ENCODE measurements at regions not wholly inside any gene's neighbourhood (a gene's known extent, or its start where the extent isn't known, plus 50 kb on each side); places are given as distances from the start of the nearest gene placed in this dataset.
A peak's percentile ranks its signal among the peaks of the same experiment; 100 is the strongest.
"Not testable (repeated sequence)": the region's sequence is repeated elsewhere in the genome, so short reads cannot be mapped to it uniquely, and the experiment has no call there.

DNA sequence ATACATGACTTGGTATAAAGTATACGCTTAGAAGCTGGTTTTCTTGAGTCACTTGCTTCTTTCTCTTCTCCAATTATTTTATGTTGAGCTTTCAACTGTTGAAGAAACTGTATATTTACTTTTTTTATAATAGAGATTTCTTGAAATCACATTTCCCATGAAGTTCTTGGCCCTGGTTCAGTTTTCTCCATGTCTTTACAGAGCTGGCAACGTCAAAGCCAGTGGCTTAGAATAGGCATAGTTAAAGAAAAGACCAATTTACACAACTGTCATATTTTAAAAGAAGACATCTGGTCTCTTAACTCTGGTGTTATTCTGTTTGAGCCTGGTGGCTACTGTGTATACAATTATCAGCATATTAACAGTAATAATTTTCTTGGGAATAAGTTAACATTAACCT is 1249.3 kb downstream of the CDH12 start:
- DNase-seq (ENCODE audit: low spot score): no peak

DNA sequence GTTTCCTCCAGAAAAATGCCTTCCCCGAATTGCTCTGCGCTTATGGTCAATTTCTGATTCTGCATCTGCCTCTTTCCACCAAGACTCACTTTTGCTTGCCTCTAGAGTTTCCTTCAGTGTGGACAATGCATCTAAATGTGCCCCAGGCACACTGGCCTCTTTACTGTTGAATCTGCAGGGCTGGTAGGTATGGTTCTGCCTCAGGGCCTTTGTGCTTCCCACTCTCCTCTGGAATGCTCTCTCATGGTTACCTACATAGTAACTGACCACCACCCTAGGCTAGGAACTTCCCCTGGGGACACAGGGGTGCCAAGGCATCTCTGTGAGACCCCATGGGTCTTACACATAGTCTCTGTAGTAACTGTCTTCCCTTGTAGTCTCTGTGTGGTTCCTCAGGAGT is 1258.6 kb downstream of the CDH12 start:
- no peak for DNase-seq (ENCODE audit: low spot score)

DNA sequence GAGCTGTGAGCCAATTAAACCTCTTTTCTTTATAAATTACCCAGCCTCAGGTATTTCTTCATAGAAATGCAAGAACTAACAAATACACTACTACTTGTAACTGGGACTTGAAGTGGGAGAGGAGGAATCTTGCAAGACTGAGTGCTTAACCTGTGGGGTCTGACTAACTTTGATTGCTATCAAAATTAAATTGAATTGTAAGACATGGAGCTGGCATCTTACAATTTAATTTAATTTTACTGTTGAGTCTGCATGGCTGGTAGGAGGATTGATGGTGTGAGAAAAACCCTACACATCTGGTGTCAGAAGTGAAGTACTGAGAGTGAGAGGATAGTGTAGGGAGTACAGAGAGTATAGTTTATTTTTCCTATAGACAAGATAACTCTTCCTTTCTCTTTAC is 1259.9 kb downstream of the CDH12 start:
- no peak for DNase-seq (ENCODE audit: low spot score)

DNA sequence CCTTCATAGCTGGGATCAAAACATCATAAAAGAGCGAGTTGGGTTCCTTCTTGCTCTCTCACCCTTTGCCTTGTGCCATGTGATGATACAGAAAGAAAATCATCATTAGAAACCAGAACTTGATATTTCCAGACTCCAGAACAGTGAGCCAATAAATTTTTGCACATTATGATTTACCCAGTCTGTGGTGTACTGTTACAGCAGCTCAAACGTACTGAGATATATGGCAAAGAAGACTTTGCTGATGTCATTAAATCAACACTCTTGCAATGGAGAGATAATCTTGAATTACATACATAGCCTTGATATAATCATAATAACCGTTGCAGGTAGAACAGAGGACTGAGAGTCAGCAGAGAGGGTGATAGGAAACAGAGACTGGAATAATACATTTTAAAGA is 1271.6 kb downstream of the CDH12 start:
- no peak for DNase-seq (ENCODE audit: low spot score)

DNA sequence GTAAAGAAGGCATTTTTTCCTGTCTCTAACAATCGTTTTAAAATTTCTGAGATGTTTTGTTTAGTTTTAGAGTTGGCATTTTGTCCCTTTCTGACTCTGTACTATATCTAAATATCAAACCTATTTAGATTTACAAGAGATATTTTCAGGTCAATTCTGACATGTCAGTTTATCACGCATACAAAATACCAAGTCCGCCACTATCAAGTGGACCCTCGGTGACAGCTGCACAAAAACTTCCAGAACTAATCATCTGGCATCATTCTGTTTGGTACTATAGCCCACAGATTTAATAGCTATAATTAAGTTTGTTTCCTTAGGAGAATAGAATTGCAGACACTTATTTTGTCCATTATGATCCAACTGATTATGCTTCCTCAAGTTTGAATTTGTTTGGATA is 1278.2 kb downstream of the CDH12 start:
- DNase-seq (ENCODE audit: low spot score): no peak

DNA sequence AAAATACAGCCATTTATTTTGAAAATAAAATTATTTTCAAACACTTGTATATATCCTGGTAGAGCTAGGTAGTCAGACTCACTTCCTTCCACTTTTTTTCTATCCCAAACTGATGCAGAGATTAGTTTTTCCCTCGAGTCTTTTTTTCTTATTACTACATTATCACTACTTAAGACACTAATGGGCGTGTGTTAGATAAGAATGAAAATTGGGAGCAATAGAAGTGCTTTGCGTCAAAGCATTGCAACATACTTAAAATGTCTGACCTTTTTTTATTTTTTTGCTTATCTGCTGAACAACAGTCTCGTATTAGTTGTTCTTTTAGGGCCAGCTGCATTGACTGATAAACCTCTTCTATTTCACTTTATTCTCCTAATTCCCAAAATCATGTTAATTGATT is 1278.7 kb downstream of the CDH12 start:
- DNase-seq (ENCODE audit: low spot score): no peak

DNA sequence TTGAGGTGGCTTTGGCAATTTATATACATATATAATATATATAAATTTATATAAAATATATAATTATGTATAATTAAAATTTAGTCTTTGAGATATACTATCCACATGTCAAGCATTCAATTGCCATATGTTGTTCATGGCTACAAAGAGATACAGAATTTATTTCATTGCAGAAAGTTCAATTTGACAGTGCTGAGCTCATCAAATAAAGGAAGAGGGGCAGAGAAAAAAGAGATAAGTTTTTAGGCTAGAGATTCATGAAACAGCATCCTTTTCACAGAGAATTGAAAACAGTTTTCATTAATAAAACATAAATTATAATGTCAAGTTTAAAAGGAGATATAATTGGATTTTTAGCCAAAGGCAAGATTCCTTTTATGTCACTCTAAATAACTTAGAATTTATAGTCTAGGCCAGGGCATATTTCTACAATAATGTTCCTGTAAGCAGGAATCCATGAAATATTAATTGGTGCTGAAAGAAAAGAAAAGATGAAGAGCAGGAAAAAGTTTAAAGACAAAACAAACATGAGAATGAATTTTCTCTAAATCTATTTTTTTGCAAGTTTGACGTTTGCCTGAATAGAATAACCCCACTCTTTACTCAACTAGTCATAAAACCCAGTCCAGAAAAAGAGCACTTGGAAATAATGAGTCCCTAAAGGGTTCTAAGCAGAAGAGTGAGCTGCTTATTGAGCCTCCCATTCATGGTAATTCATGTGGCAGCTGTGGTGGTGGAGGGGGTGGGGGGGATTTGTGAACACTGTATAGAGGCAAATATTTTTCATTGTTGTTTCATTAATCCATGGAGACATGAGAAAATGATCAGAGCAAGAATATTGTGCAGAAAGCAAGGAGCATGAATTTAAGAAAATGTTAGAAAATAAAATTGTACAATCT is 1279.5 kb downstream of the CDH12 start:
- no peak for DNase-seq (ENCODE audit: low spot score)

DNA sequence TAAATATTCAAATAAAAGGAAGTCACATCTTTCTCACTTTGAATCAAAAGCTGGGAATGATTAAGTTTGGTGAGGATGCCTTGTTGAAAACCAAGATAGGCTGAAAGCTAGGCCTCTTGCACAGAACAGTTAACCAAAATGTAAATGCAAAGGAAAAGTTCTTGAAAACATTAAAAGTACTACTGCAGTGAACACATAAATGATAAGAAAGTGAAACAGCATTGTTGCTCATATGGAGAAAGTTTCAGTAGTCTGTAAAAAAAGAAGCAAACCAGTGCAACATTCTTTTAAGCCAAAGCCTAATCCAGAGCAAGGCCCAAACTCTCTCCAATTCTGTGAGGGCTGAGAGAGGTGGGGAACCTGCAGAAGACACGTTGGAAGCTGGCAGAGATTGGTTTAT is 1281.9 kb downstream of the CDH12 start:
- not testable (repeated sequence) for DNase-seq (ENCODE audit: low spot score)

DNA sequence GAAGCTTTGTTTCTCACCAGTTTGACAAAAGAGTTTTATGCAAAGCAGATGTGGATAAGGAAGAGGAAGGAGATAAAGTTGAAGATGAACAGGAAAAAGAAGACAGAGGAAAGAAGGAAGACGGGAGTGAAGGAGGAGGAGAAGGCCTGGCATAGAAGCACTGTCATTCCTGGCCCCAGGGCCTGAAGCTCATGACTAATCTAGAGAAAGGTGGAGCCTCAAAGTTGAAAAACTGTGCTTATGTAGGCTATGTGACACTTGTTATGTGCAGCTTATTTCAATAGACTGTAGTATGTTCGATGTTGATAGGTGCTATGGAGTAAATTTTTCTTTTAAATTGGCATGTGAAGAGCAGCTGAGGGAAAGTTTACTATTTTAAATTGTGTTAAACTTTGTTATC is 1294.0 kb downstream of the CDH12 start:
- DNase-seq (ENCODE audit: low spot score): not testable (repeated sequence)

DNA sequence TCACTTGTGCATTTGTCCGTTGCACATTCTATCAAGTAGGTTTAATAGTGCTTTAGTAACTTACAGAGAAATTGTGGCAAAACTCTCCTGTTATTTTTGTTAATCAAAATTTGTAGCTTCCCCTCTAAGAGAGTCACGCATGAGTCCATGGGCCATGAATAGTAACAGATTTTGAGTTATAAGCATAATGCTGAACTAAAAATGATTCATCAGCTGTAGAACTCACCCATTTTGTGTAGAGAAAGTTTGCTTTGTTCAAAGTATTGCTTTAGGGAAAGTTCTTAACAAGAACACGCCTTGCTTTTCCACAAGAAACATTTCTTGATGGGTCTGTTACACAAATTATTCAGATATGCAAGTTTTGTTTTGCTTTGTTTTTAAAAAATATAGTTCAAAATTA is 1300.9 kb downstream of the CDH12 start:
- DNase-seq (ENCODE audit: low spot score): not testable (repeated sequence)

DNA sequence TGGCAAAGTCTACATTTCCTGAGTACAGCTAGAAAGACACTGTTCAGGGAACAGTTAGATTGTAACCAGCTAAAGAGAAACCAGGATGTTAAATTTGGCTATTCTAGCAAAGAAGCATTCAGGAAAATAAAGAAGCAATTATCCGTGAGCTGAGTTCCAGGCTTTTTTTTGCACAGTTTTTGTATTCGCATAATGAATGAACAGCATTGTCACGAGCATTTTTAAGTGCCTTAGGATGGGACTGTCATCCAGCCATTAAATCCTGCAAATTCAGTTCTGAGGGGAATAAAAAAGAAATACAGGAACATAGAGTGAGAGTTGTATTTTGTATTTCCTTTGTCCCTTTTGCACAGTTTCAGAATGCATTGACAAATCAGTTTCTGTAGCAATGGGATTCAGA is 1302.2 kb downstream of the CDH12 start:
- not testable (repeated sequence) for DNase-seq (ENCODE audit: low spot score)

DNA sequence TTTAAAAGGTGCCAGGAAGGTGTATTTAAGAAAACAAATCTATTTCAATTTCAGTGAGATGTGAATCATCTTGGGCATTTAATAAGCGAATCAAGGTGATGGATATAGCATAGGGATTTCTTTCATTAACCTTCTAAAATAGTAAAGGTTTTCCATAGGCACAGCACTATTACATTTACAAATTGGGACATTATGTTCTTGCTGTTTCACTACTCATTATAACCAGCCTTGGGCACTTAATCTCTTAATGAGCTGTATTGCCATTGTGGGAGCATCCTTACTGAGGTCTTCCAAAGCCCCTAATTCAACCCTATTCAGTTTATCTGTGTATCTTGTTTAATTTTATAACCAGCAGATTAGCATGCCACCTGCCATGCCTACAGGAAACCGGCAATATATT is 1305.5 kb downstream of the CDH12 start:
- not testable (repeated sequence) for DNase-seq (ENCODE audit: low spot score)

DNA sequence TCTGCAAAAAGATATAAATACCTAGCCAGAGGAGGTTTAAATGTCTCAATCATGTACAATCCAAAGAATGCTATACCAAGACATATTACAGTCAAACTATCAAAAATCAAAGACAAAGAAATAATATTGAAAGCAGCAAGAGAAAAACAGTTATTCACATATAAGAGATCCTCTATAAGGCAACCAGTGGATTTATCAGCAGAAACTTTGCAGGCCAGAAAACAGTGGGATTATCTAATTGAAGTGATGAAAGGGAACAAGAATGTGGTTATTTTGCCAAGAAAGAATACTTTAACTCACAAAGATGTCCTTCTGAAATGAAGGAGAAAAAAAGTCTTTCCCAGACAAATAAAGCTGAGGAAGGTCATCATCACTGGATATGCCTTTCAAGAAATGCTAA is 1318.0 kb downstream of the CDH12 start:
- not testable (repeated sequence) for DNase-seq (ENCODE audit: low spot score)

DNA sequence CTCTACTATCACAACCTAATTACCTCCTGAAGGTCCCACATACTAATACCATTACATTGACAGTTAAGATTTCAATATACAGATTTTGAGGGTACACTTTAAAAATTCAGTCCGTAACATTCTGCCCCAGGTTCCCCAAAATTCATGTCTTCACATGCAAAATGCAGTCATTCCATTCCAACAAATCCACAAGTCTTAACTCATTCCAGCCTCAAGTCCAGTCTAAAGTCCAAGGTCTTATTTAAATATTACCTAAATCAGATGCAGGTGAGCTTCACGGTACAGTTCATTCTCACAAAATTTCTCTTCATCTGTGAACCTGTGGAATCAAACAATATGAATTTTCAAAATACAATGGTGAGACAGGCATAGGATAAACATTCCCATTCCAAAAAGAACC is 1332.0 kb downstream of the CDH12 start:
- not testable (repeated sequence) for DNase-seq (ENCODE audit: low spot score)

DNA sequence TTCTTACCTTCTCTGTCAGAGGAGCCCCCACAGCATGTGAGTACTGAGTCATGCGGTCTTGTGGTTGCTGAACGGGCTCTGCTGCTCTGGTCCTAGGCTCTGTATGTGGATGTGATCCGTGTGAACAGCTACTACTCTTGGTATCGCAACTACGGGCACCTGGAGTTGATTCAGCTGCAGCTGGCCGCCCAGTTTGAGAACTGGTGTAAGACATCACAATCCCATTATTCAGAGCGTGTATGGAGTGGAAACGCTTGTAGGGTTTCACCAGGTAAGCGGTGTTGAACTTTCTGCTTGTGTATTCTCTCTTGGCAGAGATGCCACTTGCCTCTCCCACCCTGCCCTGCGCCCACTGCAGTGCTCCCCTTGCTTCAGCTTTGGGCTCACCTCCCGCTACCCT is 1356.2 kb downstream of the CDH12 start:
- DNase-seq (ENCODE audit: low spot score): not testable (repeated sequence)

DNA sequence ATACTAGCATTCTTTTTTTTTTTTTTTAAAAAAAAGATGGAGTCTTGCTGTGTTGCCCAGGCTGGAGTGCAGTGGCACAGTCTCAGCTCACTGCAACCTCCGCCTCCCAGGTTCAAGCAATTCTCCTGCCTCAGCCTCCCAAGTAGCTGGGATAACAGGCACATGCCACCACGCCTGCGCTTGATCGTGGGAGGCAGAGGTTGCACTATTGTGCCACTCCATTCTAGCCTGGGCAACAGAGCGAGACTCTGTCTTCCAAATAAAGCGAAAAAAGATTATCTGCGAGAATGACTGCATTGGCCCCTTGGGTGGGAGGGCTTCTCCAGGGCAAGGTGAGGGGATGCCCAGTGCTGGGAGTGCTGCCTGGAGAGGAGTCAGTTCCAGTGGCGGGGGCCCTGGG is 1357.1 kb downstream of the CDH12 start:
- peak; percentile 7 for DNase-seq (ENCODE audit: low spot score)

DNA sequence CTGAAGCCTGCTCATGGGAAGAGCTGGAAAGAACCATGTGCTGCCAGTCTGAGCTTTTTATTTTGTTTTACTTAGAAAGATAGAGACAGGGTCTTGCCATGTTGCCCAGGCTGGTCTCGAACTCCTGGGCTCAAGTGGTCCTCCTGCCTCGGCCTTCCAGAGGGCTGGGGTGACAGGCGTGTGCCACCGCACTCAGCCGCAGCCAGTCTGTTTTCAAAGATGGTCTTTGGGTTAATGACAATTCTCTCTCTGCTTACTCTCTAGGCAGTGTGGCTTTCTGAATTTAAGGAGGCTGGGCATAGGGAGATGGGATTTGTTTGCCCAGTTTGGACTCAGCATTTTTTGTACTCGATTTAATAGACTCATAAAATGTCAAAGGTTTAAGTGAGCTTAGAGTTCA is 1357.9 kb downstream of the CDH12 start:
- DNase-seq (ENCODE audit: low spot score): not testable (repeated sequence)

DNA sequence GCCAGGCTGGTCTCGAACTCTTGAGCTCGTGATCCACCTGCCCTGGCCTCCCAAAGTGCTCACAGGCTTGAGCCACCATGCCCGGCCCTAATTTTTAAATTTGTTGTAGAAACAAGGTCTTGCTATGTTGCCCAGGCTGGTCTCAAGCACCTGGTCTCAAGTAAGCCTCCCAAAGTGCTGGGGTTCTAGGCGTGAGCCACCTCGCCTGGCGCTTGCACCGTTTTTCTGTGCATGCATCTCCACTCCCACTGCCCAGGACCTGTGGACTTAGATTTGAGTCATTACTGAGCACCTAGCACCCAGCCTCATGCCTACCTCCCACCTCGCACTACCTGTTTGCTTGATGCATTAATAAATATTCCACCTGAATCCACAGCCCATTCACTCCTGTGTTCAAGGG is 1359.1 kb downstream of the CDH12 start:
- DNase-seq (ENCODE audit: low spot score): not testable (repeated sequence)

DNA sequence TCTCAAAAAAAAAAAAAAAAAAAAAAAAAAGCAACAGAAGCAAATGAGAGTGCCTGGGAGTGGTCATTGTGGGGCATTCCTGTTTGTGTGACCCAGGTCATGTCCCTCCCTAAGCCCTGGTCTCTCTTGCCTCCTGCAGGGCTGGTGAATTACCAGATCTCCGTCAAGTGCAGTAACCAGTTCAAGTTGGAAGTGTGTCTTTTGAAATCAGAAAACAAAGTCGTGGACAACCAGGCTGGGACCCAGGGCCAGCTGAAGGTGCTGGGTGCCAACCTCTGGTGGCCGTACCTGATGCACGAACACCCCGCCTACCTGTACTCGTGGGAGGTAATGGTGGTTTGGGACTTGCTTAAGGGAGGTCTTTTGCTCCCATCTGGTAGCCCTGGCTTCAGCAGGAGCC is 1362.0 kb downstream of the CDH12 start:
- not testable (repeated sequence) for DNase-seq (ENCODE audit: low spot score)

DNA sequence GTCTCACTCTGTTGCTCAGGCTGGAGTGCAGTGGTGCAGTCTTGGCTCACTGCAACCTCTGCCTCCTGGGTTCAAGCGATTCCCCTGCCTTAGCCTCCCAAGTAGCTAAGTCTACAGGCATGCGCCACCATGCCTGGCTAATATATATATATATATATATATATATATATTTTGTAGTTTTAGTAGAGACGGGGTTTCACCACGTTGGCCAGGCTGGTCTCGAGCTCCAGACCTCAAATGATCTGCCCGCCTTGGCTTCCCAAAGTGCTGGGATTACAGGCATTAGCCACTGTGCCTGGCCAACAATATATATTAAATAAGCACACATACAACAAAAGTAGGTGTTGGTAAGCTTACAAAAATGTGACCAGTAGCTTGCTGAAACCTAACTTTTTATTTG is 1364.3 kb downstream of the CDH12 start:
- not testable (repeated sequence) for DNase-seq (ENCODE audit: low spot score)

DNA sequence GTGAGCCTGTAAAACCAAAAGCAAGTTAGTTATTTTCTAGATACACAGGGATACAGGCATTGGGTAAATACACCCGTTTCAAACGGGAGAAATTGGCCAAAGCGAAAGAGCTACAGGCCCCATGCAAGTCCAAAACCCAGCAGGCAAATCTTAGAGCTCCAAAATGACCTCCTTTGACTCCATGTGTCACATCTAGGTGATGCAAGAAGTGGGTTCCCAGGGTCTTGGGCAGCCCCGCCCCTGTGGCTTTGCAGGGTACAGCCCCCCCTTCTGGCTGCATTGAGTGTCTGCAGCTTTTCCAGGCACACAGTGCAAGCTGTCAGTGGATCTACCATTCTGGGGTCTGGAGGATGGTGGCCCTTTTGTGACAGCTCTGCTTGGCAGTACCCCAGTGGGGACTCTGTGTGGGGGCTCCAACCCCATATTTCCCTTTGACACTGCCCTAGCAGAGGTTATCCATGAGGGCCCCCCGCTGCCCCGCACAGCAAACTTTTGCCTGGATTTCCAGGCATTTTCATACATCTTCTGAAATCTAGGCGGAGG is 1367.6 kb downstream of the CDH12 start:
- not testable (repeated sequence) for DNase-seq (ENCODE audit: low spot score)

DNA sequence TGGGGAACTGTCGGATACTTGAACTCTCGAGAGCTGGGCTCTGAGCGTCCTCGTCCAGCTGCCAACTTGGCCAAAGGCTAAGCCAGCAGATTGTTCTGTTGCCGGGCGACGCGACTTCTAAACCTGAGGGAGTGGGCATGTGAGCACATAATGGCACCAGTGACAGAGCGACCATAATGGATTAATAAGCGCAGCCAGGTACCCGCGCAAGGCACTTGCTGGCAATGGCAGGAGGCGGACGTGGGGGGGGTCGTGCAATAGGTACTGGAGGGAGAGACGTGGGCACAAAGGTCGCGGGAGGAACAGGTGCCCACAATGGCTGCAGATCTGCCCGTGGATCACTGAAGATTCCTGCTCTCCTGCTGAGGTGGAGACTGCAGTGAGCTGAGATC is 1368.7 kb downstream of the CDH12 start:
- not testable (repeated sequence) for DNase-seq (ENCODE audit: low spot score)

DNA sequence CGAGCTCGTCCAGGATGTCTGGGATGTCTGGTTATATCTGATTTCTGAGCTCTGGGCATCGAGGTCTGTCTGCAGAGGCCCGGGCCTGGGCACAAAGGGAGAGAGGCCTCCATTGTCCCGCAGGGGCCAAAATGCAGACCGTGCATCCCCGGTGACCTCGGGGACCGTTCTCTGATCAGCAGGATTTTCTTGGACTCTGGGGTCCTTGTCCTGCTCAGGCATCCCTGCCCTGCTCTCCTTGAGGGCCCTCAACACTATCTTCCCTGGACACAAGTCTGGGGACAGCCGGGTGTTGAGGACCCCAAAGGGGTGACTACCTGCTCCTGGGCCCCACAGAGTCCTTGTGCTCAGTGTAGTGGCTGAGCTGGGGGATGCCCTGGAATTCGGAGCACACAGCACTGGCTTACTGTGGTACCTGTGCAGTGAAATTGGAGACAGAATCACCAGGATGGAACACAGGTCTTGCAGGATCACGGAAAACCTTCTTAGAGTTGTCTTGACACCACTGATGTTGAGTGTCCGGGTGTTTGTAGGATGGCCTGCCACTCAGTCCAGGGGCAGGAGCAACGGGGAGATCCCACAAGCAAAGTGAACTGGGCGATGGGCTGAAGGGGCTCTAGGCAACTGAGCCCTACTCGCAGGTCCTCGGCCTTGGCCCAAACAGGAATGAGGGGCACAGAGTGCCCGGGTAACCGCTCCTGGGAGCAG is 1369.2 kb downstream of the CDH12 start:
- DNase-seq (ENCODE audit: low spot score): not testable (repeated sequence)
